HG03575 (cell line): ENCODE measurements at regions not wholly inside any gene's neighbourhood (a gene's known extent, or its start where the extent isn't known, plus 50 kb on each side); places are given as distances from the start of the nearest gene placed in this dataset.
"Not testable (repeated sequence)": the region's sequence is repeated elsewhere in the genome, so short reads cannot be mapped to it uniquely, and the experiment has no call there.

ENCODE experiments used
- ATAC-seq: cut with Tn5 transposase; IDR thresholded peaks from one replicate; pipeline ENCODE4 v1.9.1; 2021; ENCODE audit not compliant: unreplicated experiment, insufficient number of reproducible peaks, low FRiP score; ENCODE audit errors: extremely low read depth

DNA sequence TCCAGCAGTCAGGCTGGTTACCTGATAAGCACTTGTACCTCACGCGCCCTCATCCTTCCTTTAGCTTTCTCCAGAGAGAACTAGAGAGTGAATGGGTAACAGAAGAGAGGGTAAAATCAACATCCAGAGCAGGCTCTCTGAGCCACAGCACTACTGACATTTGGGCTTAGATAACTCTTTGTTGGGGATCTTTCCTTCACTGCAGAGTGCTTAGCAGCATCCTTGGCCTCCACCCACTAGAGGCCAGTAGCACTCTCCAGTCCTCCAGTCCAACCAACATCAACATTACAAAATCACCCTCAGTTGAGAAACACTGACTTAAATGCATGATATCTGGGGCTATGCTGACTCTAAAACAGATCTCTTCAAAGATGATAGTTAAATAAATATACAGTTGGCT lies 220.7 kb downstream of the TACR3 start:
- ATAC-seq: no peak

DNA sequence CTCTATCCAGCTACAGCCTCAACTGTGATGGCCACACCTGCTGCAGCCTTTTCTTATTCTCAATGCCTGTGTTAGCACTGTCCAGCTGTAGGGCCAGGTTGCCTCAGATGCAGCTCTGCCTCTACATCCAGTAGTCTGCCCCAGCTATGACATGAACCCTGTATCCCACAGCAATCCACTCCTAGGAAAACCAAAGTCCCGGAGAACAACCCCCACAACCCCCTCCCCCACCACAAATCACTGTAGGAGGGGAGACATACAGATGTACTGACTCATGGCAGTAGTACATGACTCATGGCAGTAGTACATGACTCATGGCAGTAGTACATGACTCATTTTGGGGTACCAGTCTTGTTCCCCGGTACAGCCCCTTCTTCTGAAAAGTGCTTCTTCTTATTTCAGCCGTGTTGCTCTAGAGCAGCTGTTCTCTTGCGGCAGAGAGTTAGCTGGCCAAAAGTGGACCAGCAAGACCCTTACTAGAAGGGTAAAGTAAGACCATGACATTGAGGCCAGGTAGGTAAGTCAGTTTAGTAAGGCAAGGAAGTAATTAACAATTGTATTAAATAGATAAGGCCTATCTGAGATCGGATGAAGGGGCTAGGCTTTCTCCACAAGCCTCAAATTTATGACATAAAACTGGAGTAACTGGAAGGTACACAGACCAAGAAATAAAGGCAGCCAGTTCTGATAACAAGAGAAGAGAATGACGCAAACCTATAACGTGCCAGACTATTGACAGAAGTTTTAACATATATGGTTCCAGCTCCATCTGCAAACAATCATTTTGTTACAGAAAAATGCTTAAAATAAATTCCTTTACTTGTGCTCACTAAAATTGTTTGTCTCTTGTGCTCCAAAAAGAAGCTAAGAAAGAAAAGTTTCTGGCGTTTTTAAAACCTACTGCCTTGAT lies 221.4 kb downstream of the TACR3 start:
- ATAC-seq: peak; percentile 93

DNA sequence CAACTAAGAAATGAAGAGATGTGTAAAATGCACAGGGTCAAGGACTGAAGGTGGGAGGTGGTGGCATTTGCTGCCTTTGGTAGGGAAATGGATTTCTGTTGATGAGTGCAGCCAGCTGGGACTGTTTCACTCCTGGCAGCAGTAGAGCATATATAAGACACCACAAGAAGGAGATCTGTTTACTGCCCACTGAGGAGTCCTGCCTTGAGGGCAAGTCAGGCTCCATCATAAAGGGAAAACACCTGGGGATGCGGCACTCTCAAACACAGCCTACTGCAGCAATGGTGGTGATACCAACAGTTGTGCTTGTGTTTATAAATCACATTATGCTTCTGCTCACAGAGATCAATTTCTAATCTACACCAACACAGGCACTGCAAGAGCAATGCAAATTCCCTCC lies 222.1 kb downstream of the TACR3 start:
- ATAC-seq: peak; percentile 32

DNA sequence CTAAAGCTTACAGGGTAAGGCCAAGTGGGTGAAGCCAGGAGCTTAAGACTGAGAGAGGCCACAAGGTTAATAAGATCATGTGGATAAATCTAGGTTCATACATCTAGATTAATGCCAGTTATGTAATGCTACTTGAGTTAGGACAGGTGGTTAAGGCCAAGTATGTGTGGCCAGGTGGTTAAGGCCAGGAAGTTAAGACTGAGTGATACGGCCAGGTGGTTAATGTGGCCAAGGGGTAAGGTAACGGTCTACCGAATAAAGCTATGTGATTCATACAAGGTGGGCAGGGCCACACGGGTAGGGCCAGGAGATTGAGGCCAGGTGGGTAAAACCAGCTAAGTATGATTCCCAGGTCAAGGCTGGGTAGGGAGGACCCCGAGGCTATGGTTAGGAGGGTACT lies 223.0 kb downstream of the TACR3 start:
- ATAC-seq: no peak

DNA sequence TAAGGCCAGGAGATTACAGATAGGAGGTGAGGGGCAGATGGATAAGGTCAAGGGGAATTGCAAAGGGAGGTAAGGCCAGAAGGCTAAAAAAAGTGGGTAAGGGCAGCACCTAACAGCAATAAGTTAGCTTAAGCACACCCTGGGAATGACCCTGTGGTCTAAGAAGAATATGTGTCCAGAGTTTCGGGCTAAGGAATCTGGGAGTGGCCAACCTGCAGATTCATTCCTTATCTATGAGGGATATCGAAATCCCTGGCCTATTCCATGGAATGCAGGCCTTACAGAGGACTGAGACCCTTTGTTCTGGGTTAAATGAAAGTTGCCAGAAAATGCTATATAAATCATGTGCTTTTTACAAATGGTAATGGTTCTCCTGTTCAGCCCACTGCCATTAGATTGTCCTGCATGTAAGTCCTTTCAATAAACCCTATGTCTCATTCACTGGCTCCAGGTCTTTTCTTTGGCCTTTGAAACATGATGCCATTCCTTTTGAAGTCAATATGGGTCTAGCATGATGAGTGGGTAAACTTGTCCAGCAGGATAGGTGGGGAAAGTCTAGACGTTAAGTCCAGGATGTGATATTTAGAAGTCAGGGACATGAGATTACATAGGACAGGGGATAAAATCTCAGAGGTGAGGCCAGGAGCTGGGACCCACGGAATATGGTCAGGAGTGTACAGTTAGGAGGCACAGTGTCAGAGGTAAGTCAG lies 226.2 kb downstream of the TACR3 start:
- ATAC-seq: no peak

DNA sequence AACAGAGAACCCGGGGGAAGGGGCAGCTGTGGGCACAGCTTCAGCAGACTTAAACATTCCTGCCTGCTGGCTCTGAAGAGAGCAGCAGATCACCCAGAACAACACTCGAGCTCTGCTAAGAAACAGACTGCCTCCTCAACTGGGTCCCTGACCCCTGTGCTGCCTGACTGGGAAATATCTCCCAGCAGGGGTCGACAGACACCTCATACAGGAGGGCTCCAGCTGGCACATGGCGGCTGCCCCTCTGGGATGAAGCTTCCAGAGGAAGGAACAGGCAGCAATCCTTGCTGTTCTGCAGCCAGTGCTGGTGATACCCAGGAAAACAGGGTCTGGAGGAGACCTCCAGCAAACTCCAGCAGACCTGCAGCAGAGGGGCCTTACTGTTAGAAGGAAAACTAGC lies 234.5 kb downstream of the TACR3 start:
- not testable (repeated sequence) for ATAC-seq

DNA sequence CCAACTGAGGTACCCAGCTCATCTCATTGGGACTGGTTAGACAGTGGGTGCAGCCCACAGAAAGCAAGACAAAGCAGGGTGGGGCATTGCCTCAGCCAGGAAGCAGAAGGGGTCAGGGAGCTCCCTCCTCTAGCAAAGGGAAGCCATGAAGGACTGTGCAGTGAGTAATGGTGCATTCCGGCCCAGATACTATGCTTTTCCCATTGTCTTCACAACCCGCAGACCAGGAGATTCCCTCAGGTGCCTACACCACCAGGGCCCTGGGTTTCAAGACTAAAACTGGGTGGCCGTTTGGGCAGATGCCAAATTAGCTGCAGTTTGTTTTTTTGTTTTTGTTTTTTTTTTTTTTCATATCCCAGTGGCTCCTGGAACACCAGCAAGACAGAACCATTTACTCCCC lies 235.3 kb downstream of the TACR3 start:
- ATAC-seq: no peak

DNA sequence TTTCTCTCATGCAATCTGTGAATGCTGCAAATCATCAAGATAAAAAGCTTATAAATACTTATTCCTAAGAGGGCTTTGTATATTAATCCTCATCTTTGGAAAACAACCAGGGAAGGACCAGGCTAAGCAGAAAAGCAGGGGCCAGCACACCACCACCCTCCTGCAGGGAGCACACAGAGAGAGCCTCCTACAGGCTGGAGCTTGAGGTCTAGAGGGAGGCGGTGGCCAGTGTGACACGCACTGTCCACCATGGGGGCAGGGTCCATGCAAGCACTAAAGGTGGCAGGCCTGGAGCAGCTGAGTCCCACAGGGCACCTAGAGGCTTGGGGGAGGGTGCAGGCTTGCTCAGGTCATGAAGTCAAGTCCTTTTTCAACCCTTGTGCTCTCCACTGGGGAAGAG lies 236.9 kb downstream of the TACR3 start:
- no peak for ATAC-seq

DNA sequence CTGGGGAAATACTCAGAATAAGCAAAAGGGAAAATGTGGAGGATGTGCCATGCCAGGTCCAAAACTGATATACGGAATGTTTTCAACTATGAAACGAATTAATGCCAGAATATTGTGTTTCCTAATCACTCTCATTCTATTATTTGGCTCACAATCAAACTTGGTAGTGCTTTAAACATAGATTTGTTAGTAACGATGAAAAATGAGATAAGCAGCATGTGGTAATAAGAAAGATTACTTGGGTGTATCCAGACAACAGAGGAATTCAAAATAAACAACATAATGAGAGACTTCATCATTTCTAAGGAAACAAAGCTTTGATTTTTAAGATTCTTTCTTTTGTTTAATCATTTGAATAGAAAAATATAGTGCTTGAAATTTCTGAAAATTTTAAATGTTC lies 237.3 kb downstream of the TACR3 start:
- ATAC-seq: no peak

DNA sequence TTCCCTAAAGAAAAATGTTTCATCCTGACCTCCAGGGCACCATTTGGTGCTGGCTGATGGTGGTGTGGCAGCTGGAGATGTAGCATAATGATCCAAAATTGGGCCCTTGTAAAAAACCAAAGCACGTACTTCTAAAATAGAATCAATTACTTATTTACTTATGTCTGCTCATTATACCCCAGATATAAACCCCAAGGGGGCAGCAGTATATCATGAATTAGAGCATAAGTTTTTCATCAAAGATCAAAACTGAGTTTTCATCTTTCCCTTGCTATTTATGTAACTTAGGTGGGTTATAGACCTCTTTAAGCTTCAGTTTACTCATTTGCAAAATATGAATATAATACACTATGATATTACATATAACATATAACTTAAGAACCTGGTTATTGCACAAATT lies 241.1 kb downstream of the TACR3 start:
- ATAC-seq: no peak

DNA sequence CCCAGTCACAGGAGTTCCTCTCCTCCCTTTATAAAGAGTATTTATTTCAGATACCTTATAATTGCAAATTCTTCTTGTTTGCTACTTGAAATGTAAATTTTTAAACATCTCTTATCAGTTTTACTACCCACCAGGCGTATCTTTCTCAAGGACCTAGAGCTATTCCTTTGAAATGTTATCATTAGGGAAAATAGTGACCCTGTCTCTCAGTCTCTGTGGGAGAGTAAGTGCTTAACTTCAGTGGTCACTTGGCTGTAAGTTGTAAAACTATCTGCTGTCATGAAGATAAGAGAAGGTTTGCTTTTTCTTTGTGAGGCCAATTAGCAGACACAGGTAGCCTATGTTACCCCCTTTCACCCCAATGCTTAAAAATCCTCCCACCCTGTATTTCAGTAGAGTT lies 241.6 kb downstream of the TACR3 start:
- ATAC-seq: no peak

DNA sequence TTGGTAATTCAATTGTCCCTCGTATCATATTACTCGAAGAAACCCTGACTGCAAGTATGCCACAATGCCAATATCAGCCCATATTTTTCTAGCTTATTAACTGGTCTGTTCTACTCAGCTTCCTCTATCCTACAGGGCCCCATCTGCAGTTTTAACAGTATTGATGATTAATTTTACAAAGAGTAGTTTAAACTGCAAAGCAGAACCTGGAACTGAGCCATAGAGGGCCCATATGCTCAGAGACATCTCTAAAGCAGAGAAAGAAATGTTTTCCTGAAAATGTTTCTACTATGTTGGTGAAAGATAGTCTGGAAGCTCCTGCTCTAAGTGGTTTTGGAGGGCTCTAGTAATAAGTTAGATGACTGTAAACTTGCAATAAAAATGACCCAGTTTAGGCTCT lies 259.4 kb upstream of the CENPE start:
- ATAC-seq: no peak

DNA sequence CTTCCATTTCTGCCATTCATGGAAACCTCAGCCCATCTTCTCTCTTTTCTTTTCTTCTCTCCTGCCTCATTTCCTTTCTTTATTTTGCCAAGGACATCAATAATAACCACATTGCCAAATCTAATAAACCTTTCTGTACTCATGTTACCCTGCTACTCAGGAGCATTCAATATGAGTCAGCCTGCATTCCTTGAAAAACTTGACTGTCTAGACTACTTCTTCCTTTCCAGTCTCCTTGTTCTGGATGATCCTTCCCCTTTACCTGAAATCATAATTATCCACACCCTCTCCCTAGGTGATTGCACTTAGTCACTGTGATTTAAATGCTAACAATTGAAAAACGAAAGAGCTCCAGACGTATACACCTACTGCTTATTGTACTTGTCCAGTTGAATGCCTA lies 253.2 kb upstream of the CENPE start:
- no peak for ATAC-seq

DNA sequence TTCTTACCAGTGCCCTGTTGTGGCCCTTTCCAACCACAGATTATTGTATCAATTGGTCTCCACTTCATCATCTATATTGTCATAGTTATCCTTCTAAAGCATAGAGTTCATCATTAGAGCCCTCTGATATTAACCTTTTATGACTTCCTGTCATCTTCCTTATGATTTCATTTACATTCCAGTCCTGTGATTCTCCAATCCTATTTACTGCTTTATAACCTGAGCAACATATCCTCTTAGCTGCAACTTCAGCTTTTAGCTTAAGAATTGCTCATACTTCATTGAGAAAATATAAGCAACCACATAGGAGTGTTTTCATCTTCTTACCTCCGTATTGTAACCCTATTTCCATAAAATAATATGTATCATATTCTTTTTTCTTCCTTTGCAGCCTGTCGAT lies 252.6 kb upstream of the CENPE start:
- ATAC-seq: no peak

DNA sequence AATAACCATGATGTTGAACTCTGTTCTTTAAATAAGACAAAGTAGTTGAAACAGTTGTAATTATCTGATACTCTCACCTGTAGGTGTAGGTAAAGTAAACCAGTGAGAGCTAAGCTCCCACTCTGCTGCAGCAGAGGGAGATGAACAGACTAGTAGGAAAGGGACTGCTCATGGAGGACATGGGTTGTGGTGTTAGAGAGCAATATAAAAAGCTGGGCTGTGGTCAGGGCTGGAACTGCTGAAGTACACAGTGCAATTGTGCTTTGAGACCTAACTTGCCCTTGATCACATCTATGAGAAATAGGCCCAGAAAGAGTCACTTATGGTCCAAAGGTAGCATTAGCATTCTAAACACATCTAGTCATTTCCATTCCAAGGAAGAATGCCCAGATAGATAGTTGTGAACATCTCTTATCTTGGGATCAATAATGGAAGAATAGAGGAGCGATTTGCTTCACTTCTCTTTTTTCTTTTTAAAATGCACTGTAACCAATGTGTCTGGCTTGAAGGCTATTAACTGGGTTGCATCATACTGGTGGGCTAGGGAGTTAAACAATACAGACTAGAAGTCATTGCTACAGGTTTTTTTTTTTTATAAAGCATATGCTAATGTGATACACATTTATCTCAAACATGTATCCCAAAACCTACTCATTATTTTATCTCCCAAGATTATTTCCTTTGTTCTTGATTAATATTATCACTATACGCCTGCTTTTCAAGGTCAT lies 251.3 kb upstream of the CENPE start:
- ATAC-seq: no peak

DNA sequence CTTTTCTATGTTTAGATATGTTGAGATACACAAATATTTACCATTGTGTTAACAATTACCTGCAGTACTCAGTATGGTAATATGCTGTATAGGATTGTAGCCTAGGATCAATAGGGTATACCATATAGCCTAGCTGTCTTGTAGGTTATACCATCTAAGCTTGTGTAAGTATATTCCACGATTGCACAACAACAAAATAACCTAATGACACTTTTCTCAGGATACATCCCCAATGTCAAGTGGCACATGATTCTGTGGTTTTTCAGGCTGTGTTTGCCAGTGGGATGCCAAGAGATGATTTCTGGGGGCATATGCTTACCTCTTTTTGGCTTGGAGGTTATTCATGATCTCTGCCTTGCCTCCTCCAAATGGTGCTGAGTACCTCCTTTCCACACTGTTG lies 247.2 kb upstream of the CENPE start:
- no peak for ATAC-seq

DNA sequence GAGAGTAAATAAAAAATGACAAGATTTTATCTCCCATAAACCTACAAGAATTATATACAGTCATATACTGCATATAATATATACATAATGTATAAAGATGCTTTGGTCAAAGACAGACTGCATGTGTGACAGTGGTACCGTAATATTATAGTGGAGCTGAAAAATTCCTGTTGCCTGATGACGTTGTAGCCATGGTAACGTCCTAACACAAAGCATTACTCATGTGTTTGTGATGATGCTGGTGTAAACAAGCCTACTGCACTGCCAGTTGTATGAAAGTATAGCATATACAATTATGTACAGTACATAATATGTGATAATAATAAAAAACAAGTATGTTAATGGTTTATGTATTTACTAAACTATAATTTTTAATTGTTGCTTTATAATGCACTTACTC lies 245.2 kb upstream of the CENPE start:
- no peak for ATAC-seq

DNA sequence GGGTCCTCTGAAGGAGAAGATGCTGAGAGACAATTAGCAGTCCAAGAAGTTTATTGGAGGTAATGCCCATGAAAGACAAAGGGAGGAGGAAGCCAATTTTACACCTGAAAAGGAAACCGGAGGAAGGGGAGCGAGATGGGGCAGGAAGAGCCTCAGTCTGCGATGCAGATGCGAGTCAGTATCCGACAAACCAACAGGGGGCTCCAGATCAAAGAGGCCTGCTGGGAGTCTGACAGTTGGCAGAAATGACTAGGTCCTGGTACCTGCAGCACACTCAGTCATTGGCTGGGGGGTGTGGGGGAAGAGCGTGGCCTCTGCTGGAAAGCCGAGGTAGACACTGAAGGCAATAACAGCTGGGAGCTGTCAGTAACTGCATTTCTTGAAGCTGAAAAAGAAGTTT lies 231.1 kb upstream of the CENPE start:
- peak; percentile 56 for ATAC-seq

DNA sequence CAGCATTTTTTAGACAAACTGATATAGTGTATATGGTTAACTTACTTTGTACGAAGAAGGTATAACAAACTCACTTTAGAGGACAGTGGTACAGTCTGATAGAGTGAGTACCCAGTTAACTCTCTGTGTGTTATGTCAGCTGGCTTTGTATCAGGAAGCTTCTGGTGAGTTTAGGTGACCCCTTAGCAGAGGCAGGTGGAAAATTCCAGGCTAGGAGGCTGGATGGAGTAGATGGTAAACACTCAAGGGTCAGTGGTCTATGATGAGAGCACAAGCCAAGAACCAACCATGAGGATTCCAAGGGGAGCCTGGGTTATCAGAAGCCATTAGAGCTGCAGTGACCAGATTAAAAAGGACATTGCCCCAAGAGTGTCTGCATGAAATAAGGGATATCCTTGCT lies 227.3 kb upstream of the CENPE start:
- no peak for ATAC-seq

DNA sequence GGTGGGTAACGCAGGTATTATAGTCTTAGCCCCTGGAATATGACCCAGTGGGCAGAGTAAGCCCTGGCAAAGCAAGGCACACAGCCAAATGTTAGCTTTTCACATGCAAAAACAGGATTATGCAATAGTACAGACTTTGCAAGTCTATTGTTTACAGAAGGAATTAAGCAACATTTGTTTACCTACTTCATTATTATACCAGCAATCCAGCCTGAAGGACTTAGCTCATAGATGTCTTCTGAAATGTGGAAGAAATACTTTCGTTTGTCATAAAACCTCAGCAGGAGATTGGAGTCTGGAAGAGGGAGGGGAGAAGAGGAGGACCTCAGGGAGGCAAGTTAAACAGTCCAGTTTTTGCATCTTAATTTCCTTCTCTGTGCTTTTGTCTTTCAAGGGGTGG lies 226.7 kb upstream of the CENPE start:
- ATAC-seq: no peak
